ENCODE measurements at regions not wholly inside any gene's neighbourhood (a gene's known extent, or its start where the extent isn't known, plus 50 kb on each side); places are given as distances from the start of the nearest gene placed in this dataset.

GRCh38 chr13:90880790-90881189 lies 466.7 kb upstream of the MIR17HG start:
- no TSS peak for BruUV-seq (replicated peaks)
- TF ChIP-seq EZH2 (IDR thresholded peaks at IDR 0.05; ENCODE audit: low read length, unreplicated experiment) (no peak), CTCF (conservative IDR thresholded peaks at IDR 0.05; ENCODE audit: low read depth, low read length) (no peak), EZH2phosphoT487 (IDR thresholded peaks at IDR 0.05; ENCODE audit: borderline replicate concordance, low read length) (no peak)

GRCh38 chr13:90882551-90882950 lies 464.9 kb upstream of the MIR17HG start:
- ATAC-seq (no peak), DNase-seq (no peak)
- ChIA-PET POLR2A (ENCODE audit: unreplicated experiment) (no interaction called here), CTCF (interaction anchor here (1.5 kb wide), 1 partner anchor 87 kb away, joined by 6 read pairs; no protein-coding TSS in a partner anchor)
- Histone ChIP-seq H3K36me3 (ENCODE audit: low read depth, low read length) (no peaks in the 10 kb centered on the region), H2AFZ (ENCODE audit: low read length) (no peak overlapping the region), H3K9me3 (ENCODE audit: low read length) (no peaks in the 10 kb centered on the region), H3K27ac (ENCODE audit: low read length) (no peak overlapping the region), H3K27me3 (ENCODE audit: low read length) (no peaks in the 10 kb centered on the region), H3K9me2 (replicated peaks; ENCODE audit: low read length) (no peaks in the 10 kb centered on the region), H3F3A (ENCODE audit: low read length, unreplicated experiment) (no peaks in the 10 kb centered on the region), H4K20me1 (ENCODE audit: low read length) (no peaks in the 10 kb centered on the region), H3K4me2 (ENCODE audit: low read length) (no peak overlapping the region), H3K79me2 (ENCODE audit: low read length) (no peaks in the 10 kb centered on the region), H3K4me1 (ENCODE audit: insufficient read depth, low read length) (no peaks in the 10 kb centered on the region), H3K9ac (ENCODE audit: low read length) (no peak overlapping the region), H3K4me3 (ENCODE audit: low read length) (no peak overlapping the region)
- no TSS peak for BruUV-seq (replicated peaks)
- intact Hi-C loops (cut with micrococcal nuclease): loop anchor here (10.0 kb wide), 1 partner anchor 162 kb away; no protein-coding TSS in a partner anchor
- TF ChIP-seq EZH2phosphoT487 (IDR thresholded peaks at IDR 0.05; ENCODE audit: borderline replicate concordance, low read length) (no peak), CTCF (conservative IDR thresholded peaks at IDR 0.05; ENCODE audit: low read depth, low read length) (no peak), EZH2 (IDR thresholded peaks at IDR 0.05; ENCODE audit: low read length, unreplicated experiment) (no peak)

More at GRCh38 chr13:90880790-90881189, 466.7 kb upstream of the MIR17HG start:
- ATAC-seq (no peak), DNase-seq (no peak)
- Histone ChIP-seq H3K27me3 (ENCODE audit: low read length) (no peaks in the 10 kb centered on the region), H2AFZ (ENCODE audit: low read length) (no peak overlapping the region), H4K20me1 (ENCODE audit: low read length) (no peaks in the 10 kb centered on the region), H3K9me3 (ENCODE audit: low read length) (no peaks in the 10 kb centered on the region), H3K27ac (ENCODE audit: low read length) (no peak overlapping the region), H3K4me1 (ENCODE audit: insufficient read depth, low read length) (no peaks in the 10 kb centered on the region), H3K79me2 (ENCODE audit: low read length) (no peaks in the 10 kb centered on the region), H3K4me2 (ENCODE audit: low read length) (no peak overlapping the region), H3K36me3 (ENCODE audit: low read depth, low read length) (no peaks in the 10 kb centered on the region), H3K9me2 (replicated peaks; ENCODE audit: low read length) (no peaks in the 10 kb centered on the region), H3F3A (ENCODE audit: low read length, unreplicated experiment) (no peaks in the 10 kb centered on the region), H3K9ac (ENCODE audit: low read length) (no peak overlapping the region), H3K4me3 (ENCODE audit: low read length) (no peak overlapping the region)
- CTCF ChIA-PET: no interaction called here
- POLR2A ChIA-PET (ENCODE audit: unreplicated experiment): no interaction called here
- intact Hi-C loops (cut with micrococcal nuclease): loop anchor here (10.0 kb wide), 1 partner anchor 164 kb away; no protein-coding TSS in a partner anchor

GRCh38 chr13:90883592-90883991 lies 463.9 kb upstream of the MIR17HG start:
- H2AFZ ChIP-seq (ENCODE audit: low read length): no peak overlapping the region
- ChIA-PET POLR2A (ENCODE audit: unreplicated experiment) (no interaction called here), CTCF (interaction anchor here (1.5 kb wide), 1 partner anchor 86 kb away, joined by 6 read pairs; no protein-coding TSS in a partner anchor)
- no peaks in the 10 kb centered on the region for H3K36me3 ChIP-seq (ENCODE audit: low read depth, low read length)
- no peaks in the 10 kb centered on the region for H3K4me1 ChIP-seq (ENCODE audit: insufficient read depth, low read length)
- no peaks in the 10 kb centered on the region for H3K9me2 ChIP-seq (replicated peaks; ENCODE audit: low read length)
- H3K79me2 ChIP-seq (ENCODE audit: low read length): no peaks in the 10 kb centered on the region
- no peaks in the 10 kb centered on the region for H3K27me3 ChIP-seq (ENCODE audit: low read length)
- BruUV-seq (replicated peaks): no TSS peak
- DNase-seq (peak; percentile 28), ATAC-seq (peak; percentile 42; the same call in 1 of the 2 replicates)
- no peaks in the 10 kb centered on the region for H4K20me1 ChIP-seq (ENCODE audit: low read length)
- TF ChIP-seq EZH2phosphoT487 (IDR thresholded peaks at IDR 0.05; ENCODE audit: borderline replicate concordance, low read length): no peak
- TF ChIP-seq CTCF (conservative IDR thresholded peaks at IDR 0.05; ENCODE audit: low read depth, low read length): peak; percentile 44; the same call in 1 of the 2 replicates
- no peak overlapping the region for H3K9ac ChIP-seq (ENCODE audit: low read length)
- H3K27ac ChIP-seq (ENCODE audit: low read length): no peak overlapping the region
- H3K9me3 ChIP-seq (ENCODE audit: low read length): no peaks in the 10 kb centered on the region
- no peaks in the 10 kb centered on the region for H3F3A ChIP-seq (ENCODE audit: low read length, unreplicated experiment)
- H3K4me3 ChIP-seq (ENCODE audit: low read length): no peak overlapping the region
- intact Hi-C loops (cut with micrococcal nuclease): loop anchor here (1.0 to 10.0 kb wide), 3 partner anchors 85 to 161 kb away; no protein-coding TSS in a partner anchor
- H3K4me2 ChIP-seq (ENCODE audit: low read length): no peak overlapping the region
